Transverse colon (tissue), 3 donors: ENCODE measurements at regions not wholly inside any gene's neighbourhood (a gene's known extent, or its start where the extent isn't known, plus 50 kb on each side); places are given as distances from the start of the nearest gene placed in this dataset.

ENCODE experiments used
- CTCF ChIP-seq, 5 experiments: fragments of 200-600 bp in 3 of 5; fragments of 450-650 bp in 2 of 5; sonication (generic) in 3 of 5; IDR thresholded peaks; 1 replicate in 2 of 5; 2 replicates in 3 of 5; pipeline ENCODE4 v1.5.1; 2016 to 2017; ENCODE audit warnings: antibody characterized with exemption in 5 of 5, inconsistent platforms in 3 of 5, mild to moderate bottlenecking in 2 of 5, moderate library complexity in 1 of 5
- POLR2A ChIP-seq: fragments of 450-650 bp; IDR thresholded peaks from one replicate; pipeline ENCODE4 v1.6.1; 2016; ENCODE audit warnings: antibody characterized with exemption, mild to moderate bottlenecking, moderate library complexity

- TF ChIP-seq POLR2A, result no peak
- no peak for TF ChIP-seq CTCF (IDR thresholded peaks at IDR 0.05)
Observed at GRCh38 chrX:104435249-104435648, 130.8 kb upstream of the IL1RAPL2 start.
